ENCODE measurements at regions not wholly inside any gene's neighbourhood (a gene's known extent, or its start where the extent isn't known, plus 50 kb on each side); places are given as distances from the start of the nearest gene placed in this dataset.
"Not testable (repeated sequence)": the region's sequence is repeated elsewhere in the genome, so short reads cannot be mapped to it uniquely, and the experiment has no call there.

GRCh38 chr4:53714236-53715140, 123.2 kb upstream of the LNX1 start:
- no peak for DNase-seq (ENCODE audit: low spot score)

- no peak for DNase-seq (ENCODE audit: low spot score)
Observed at GRCh38 chr4:53713767-53714166, 122.5 kb upstream of the LNX1 start.

DNA sequence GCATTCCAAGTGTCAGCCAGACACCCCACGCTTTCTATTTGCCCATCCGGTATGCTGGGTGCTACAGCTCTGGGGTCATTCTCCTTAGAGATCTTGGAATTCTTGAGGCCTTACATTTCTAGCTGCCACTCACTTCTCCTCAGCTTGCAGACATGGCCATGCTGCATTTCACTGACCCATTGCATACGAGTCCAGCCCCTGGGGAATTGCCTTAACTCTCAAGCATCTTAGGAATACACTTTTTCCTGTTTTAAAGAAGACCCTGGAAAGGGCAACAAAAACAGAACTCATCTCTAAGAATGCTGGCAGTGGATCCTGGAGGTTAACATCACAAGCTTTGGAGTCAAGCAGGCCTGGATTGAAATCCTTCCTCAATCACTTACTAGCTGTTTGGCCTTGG, 122.0 kb upstream of the LNX1 start:
- DNase-seq (ENCODE audit: low spot score), result no peak

DNA sequence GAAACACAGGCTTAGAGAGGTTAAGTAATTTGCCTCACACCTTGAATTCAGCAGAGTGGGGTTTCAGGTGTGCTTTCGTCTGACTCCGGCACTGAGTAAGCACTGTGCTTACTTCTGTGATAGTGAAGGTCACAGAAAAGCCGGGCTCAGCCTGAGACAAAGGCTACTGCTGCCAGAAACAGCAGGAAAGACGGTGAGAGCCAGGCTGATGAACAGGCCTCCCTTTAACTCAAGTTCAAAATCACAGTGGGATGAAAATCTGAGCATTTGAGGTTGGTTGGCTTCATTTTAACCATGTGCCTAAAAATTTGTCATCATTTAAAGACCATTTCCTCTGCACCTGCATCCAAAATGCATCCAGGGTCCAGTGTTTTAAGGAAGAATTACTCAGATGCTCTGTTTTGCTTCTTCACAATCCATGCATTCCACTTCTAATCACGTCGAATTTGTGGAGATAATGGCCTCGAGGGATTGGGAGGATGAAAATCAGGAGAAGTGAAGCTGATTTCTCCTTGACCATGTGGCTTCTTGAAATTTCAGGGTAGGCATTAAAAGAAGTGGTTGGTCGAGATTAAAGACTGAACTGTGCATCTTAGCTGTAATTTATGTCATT, 121.2 kb upstream of the LNX1 start:
- DNase-seq (ENCODE audit: low spot score), result no peak

DNA sequence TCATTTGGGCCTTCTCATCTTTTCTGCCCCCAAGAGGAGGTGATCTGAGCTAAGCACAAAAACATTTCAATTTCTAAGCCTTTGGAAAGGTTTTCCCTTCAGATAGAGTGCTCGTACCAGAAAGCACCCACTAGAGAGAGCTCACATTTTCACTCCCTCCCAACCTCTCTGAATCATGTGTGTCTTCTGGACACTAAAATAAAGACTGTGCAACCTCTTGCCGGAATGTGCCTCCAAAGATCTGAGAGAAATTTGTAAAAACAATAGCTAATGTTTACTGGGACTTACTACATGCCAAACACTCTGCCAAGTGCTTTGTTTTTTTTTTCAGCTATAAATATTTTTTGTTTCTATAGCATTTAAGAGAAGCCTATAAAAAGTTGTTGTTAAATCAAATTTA, 120.6 kb upstream of the LNX1 start:
- no peak for DNase-seq (ENCODE audit: low spot score)

DNA sequence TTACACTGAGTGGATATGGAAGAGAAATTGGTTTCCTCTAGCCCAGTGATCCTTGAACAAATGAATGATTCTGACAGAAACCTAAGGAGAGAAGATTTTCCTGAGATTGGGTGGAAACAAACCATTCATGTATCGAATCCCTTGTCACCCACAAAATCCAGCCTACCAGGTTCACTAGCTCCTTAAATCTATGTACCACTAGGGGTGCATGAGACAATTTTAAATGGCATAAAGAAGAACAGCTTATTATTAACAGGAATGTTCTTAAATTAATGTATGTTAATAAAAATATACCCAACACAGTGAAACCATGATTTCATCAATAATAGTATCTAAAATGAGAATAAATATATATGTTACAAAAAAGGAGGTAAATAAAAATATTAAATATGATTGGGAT, 118.4 kb upstream of the LNX1 start:
- DNase-seq (ENCODE audit: low spot score), result no peak

- DNase-seq (ENCODE audit: low spot score), result no peak
Observed at GRCh38 chr4:53707491-53707890, 116.2 kb upstream of the LNX1 start.

DNA sequence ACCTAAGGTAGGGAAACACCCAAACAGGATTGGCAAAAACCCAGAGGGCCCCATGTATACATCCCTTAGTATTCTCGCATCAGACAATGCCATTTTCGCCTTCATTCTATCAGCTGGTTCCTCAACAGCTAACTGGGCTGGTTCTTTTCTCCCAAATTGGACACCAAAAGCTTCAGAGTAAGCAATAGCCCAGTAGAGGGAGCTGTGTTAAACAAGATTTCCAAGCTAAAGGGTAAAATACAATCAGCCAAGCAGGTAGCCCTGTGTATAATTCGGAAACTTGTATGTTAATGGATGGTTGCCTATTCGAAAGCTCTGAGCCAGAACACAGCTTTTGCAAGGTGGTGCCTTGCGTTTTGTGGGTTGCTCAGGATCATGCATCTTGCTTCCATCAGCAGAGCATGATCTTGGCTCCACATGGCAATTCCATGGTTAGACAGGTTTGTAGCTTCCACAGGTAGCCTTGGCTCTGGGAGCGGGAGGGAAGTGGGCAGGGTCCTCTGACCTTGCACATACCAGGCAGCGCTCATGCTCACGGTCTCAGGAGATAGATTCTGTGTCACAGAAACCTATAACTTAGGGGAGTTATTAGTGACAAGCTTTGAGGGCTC, 115.2 kb upstream of the LNX1 start:
- DNase-seq (ENCODE audit: low spot score), result no peak

GRCh38 chr4:53705972-53706371, 114.7 kb upstream of the LNX1 start:
- no peak for DNase-seq (ENCODE audit: low spot score)

DNA sequence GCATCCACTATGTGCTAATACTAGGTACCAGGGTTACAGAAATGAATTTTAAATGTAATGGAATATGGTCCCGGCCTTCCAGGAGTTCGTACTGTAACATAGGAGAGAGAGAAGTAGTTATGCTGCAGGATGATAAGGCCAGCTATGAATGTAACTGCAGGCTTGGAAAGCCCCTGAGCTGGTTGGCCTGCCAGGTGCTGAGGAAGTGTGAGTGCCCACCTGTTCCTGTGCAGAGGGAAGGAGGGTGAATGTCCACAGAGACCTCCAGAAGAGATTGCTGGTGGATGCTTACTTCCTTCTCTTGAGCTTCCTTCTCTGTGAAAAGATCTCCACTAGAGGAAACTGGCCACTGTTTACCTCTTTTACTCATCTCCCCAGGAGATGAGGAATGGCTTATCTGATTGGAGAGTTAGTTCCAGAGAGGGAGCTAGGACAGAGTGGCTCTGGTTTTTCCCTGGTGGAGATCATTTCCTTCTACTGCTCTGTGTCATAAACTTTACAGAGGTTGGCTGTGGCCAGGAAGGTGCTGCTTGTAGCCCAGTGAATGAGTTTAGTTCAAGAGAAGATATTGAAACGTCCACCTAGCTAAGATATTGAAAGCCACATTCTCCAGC, 114.0 kb upstream of the LNX1 start:
- DNase-seq (ENCODE audit: low spot score), result no peak

DNA sequence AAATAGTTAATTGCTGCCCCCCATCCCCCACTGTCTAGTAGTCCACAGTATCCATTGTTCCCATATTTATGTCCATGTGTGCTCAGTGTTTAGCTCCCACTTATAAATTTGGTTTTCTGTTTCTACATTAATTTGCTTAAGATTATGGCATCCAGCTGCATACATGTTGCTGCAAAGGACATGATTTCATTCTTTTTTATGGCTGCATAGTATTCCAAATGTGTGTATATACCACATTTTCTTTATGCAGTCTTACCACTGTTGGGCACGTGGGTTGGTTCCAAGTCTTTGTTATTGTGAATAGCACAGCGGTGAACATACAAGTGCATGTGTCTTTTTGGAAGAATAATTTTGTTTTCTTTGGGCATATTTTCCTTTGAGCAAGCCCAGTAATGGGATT, 113.0 kb upstream of the LNX1 start:
- DNase-seq (ENCODE audit: low spot score), result no peak

DNA sequence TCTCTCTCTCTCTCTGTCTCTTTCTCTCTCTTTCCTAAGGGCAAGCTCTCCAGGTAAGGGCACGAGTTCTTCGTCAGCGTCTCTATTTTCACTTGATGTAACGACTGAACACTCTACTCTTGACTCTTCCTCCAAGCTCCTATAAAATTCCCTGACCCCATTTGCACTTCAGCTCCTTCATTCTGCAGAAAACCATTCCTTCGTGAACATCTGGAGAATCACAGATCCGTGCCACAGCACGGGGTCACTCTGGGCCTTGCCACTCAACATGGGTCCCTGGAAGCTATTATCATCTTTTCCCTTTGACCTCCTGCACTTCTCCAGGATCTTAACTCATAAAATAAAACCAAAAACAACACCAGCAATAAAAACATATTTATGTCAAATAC, 112.0 kb upstream of the LNX1 start:
- no peak for DNase-seq (ENCODE audit: low spot score)

DNA sequence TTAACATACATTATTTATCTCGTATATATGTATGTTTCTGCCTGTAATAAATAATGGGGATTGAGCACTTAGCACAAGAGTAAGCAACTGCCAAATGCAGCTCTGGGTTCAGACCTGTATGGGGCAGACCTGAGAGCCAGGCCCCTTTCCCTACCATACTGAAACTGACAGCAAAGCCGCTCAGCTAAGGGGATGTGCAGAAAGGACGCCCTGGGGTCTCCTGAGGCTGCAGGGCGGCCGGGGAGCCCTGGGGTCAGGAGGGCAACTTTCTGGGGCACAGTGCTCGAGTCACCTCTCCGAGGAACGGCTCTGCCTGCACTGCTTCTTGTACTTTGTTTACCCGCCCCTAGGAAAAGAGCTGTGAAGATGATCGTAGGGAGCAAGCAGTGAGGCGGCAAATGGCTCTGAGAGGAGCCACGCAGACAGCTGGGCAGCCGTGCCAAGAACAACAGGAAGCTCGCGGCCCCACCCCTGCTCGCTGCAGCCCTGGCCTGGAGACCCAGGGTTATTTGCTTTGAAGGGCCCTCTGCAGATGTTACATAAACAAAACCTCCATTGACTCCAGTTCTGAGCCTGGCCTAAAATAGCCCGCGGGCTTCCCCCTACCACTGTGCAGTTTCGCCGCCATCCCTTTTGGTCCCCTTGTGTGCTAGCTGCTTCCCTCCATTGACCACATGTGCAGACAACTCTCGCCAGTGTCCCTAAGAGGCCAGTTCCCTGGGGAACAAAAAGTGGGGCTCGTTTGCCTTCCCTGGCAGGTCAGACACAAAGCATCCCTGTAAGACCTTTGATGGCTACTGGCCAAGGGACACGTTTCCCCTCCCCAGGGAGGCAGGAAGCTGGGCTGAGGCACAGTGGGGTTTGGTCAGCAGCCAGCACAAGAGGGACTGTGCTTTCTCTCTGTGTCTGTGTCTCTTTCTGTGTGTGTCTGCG, 111.3 kb upstream of the LNX1 start:
- DNase-seq (ENCODE audit: low spot score), result no peak

DNA sequence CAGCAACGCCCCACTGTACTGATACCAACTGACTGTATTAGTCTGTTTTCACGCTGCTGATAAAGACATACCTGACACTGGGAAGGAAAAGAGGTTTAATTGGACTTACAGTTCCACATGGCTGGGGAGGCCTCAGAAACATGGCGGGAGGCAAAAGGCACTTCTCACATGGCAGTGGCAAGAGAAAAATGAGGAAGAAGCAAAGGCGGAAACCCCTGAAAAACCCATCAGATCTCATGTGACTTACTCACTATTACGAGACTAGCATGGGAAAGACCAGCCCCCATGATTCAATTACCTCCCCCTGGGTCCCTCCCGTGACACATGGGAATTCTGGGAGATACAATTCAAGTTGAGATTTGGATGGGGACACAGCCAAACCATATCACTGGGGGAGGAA, 110.0 kb upstream of the LNX1 start:
- not testable (repeated sequence) for DNase-seq (ENCODE audit: low spot score)

DNA sequence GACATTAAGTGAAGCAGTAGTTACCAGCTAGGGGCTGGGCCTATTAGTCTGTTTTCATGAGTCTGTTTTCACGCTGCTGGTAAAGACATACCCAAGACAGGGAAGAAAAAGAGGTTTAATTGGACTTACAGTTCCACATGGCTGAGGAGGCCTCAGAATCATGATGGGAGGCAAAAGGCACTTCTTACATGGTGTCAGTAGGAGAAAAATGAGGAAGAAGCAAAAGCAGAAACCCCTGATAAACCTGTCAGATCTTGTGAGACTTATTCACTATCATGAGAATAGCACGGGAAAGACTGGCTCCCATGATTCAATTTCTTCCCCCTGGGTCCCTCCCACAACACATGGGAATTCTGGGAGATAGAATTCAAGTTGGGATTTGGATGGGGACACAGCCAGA, 108.0 kb upstream of the LNX1 start:
- not testable (repeated sequence) for DNase-seq (ENCODE audit: low spot score)

GRCh38 chr4:53697016-53697685, 105.9 kb upstream of the LNX1 start:
- no peak for DNase-seq (ENCODE audit: low spot score)

DNA sequence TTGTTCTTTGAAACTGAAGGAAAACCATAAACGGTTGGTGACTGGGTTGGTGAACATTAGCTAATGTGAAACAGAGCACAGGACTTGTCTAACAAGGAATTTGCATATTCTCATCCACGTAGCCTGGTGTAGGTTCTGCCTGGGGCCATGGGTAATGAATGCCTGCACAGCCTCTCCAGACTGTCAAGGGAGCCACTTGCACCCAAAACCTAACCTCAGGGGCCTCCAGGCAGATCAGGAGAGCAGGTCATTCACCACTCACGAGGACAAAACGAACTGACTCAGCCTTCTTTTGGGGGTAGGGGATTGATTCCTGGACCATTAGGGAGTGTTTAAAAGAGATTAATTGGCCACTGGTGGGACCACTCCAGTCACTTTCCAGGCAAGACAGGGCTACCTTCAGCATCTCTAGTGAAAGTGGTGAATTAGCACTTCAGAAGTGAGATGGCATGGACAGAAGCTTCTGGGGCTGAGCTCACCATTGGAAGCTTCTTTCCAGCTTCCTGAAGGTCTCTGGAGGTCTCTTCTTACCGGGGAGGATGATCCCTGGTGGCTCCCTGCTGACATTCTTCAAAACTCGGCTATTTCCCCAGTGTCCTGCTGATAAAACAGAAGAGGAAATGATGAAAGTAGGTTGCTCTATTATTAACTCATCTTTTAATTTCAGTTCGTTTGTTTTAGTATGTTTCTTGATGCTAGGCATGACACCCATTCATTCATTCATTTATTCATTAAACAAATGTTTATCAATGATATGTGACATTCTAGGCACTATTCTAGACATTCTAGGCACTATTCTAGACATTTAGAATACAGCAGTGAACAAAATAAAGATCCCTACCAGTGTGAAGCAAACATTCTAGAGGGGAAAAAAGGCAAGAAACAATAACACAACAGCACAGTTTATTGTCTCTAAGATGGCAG, 104.5 kb upstream of the LNX1 start:
- DNase-seq (ENCODE audit: low spot score), result no peak

- no peak for DNase-seq (ENCODE audit: low spot score)
Observed at GRCh38 chr4:53694666-53695065, 103.4 kb upstream of the LNX1 start.

DNA sequence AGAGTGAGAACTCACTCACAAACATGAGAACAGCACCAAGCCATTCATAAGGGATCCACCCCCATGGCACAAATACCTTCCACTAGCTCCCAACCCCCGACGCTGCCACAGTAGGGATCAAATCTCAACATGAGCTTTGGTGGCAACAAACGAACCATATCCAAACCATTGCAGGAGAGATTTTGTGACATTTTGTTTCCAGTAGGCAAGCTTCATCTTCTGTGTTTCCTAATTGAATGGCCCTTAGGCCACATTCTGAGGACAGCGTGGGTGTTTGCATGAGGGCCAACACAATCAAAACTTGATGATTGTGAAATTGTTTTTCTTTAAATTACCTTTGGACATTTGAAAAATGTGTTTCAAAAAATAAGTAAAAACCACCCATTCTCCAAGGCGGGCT, 102.6 kb upstream of the LNX1 start:
- no peak for DNase-seq (ENCODE audit: low spot score)

DNA sequence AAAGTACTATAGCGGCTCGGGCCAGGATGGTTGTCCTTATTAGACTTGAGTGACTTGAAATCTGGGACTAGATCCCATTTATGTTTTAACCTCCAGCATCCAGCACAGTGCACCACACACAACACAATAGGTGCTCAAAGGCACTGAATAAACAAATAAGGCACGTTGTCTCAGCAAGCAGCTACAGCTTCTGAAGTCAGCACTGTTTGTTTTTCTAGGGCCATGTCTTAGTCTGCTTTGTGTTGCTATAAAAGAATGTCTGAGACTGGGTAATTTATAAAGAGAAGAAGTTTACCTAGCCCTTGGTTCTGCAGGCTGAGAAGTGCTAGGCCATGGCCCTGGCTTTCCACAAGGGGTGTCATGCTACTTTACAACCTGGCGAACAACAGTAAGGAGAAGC, 102.1 kb upstream of the LNX1 start:
- no peak for DNase-seq (ENCODE audit: low spot score)
